ENCODE measurements at regions not wholly inside any gene's neighbourhood (a gene's known extent, or its start where the extent isn't known, plus 50 kb on each side); places are given as distances from the start of the nearest gene placed in this dataset.

DNA sequence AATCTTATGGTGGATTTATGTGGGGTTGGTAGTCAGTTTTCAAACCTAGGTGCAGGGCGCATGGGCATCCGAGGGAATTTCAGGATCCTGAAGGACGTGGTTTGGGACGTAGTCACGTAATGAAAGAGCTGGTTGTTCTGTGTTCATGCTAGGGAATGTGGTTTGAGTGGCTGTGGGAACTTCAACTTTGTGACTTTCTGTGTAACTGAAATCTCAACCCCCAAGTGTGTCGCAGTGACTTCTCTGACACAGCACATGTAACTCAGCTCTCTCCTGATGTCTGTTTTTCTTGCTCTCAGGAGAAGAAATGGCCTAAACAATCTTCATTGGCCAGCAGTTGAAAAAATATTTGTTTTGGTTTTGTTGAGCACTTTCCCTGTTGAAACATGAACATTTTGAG is 199.0 kb downstream of the PTEN start:
- no peak for DNase-seq

DNA sequence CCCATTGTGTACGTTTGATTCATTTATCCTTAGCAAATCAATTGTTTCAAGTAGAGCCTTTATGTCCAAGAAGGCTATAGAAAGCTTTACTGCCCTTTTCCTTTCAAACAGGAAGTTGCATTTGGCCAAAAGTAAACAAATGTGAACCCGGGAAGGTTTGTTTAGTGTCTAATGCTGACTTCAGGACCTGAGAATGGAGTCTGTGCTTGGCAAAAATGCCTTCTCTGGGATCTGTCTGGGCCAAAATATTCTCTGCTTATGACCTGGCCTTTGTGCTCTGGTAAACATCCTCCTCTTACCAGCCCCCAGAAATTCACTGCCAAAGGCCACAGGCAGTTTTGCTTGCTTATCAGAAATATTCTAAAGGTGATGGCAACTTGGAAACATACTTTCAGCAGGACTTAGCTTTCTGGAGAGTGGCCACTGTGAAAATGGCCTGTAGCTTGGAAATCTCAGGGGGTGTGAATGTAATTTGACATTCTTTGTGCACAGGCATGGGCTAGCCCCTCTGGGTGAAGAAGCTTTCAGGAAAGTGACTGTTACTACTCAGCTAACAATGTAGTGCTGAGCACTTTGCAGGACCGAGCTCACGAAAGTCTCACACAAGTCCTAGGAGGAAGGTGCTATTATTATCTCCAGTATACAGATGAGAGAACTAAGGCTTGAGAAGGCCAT is 199.5 kb downstream of the PTEN start:
- no peak for DNase-seq

DNA sequence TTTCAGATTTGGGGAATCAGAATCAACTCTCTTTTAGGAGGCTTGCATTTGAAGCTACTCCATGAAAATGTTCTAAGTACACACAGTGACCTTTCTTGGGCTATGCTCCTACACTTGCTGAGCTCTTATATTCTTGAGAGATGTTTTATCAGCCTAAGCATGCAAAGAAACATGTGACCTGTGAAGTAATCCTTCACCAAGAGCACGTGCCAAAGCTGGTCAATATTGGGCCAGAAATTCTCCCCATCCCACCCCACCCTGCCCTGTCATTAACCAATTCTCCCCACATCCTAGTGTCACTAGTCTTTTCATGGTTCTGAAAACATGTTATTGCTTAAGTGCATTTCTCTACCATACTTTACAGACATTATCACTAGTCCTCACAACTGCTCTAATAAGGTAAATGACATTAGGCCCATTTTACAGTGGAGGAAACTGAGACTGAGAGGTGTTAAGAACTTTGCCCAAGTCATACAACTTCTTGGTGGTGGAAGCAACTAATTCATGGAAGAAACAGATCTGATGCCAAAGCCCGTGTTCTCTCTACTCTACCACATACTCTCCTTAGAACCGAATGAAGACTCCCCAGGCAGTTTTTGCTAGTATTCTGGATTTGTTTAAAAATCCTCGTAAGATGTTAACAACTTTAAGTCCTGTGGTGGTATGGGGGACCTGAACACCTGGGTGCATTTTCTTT is 200.6 kb downstream of the PTEN start:
- DNase-seq, result no peak

GRCh38 chr10:88064608-88065382 is 201.4 kb downstream of the PTEN start:
- peak; percentile 24 for DNase-seq

GRCh38 chr10:88065383-88066049 is 202.1 kb downstream of the PTEN start:
- DNase-seq, result peak; percentile 58

DNA sequence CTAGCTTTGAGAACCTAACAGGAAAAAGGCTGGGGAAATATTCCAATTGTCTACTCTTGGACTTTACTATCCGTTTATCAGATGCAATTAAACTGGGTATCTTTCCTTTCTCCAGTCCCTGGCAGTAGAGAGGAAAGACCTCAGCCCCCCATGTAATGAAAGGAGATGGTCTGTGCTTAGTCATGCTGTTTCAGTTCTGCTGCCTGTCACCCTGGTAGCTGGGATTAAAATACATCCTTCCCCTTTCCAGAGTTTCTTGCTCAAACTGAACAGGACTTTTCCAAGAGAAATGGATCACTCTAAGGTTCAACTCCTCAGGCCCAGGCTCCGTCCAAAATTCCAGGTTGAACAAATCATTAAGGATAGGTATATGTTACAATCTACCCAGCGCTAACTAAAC is 202.9 kb downstream of the PTEN start:
- DNase-seq, result no peak

DNA sequence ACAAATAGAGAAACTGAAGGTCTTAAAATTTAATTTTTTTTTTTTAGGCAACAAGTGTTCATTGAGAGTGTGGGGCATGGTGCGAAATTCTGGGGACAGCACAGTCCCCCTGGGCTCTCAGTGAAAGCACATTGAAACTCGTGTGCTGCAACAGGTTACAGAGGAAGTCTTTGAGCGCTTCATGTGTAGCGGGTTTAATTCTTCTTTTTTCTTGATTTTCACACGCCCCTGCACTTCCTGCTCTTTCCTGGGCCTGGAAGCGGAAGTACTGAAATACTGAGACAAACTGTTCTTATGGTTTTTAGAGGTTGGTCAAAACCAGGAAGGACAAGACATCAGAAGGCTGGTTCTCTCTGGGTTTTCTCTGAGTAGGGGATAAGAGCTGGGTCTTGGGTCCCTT is 203.5 kb downstream of the PTEN start:
- no peak for DNase-seq

DNA sequence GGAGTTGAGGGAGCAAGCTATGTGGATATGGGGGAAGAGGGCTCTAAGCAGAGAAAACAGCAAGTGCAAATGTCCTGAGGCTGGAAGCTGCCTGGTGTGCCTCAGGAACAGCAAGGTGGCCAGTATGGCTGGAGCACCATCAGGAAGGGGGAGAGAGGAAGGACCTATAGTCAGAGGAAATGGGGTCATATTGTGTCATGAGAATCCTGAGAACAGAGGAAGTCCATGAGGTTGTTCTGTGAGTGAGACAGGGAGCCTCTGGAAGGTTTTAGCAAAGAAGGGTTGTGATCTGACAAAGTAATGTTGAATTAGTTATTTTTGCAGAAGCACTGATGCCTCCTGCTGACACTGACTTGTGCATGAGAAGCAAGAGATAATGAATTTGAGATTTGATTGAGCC is 204.3 kb downstream of the PTEN start:
- DNase-seq, result no peak

- DNase-seq, result no peak
These were observed 205.9 kb downstream of the PTEN start for GRCh38 chr10:88069338-88069737.

DNA sequence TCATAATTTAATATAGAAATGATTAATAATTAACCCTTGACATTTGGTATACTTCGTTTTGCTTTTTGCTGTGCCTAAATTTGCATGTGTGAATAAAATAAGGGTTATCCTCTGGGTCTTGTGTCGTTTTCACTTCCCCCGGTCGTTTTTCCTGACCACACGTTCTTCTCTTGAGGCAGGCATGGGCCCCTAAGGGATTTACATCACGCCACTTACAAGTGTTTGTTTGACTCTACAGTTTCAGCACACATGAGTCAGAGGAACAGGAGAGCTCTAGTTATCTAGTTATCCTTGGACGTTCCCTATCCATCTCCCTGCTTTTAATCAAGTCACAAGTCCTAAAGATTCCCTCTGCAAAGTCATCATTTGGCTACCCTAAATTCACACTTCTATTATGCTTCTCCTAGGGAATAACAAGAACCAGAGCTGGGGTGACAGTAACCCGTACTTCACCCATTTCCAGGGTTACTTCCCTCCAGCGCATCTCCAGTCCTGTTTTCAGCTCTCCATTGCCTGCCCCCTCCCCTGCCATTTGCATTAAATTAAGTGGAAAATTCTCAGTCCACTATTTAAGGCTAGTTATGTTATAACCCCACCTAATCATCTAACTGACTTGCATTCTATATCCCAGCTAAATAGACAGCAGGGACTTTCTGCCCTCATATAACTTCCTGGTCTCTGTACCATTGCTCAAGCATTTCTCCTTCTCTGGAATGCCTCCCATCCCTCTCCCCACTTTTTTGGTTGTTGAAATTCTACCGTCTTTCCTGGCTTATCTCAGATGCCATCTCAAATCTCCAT is 206.9 kb downstream of the PTEN start:
- no peak for DNase-seq

DNA sequence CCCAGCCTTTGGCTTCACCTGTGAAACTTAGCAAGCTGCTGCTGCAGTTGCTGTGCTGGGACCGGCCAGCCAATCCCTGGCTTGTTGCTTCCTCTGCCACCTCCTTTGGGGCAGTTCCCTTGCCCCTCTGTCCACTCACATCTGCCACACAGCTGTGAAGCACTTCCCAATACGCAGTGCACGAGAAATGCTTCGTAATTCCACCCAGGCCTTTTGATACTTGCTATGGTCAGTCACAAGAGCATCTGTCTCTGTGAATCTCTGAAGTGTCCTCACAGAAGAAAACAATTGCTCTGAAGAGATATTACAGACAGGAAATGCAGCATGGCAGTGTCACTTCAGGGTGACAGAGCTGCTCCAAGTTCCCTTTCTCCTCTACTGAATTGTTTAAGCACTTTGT is 208.5 kb downstream of the PTEN start:
- DNase-seq, result no peak

- no peak for DNase-seq
These were observed 210.3 kb downstream of the PTEN start for GRCh38 chr10:88073682-88074081.

- DNase-seq, result no peak
These were observed 211.5 kb downstream of the PTEN start for GRCh38 chr10:88074971-88075370.

GRCh38 chr10:88076027-88076880 is 212.8 kb downstream of the PTEN start:
- no peak for DNase-seq

- DNase-seq, result no peak
These were observed 214.6 kb downstream of the PTEN start for GRCh38 chr10:88077977-88078376.

GRCh38 chr10:88080213-88080612 is 216.8 kb downstream of the PTEN start:
- no peak for DNase-seq

DNA sequence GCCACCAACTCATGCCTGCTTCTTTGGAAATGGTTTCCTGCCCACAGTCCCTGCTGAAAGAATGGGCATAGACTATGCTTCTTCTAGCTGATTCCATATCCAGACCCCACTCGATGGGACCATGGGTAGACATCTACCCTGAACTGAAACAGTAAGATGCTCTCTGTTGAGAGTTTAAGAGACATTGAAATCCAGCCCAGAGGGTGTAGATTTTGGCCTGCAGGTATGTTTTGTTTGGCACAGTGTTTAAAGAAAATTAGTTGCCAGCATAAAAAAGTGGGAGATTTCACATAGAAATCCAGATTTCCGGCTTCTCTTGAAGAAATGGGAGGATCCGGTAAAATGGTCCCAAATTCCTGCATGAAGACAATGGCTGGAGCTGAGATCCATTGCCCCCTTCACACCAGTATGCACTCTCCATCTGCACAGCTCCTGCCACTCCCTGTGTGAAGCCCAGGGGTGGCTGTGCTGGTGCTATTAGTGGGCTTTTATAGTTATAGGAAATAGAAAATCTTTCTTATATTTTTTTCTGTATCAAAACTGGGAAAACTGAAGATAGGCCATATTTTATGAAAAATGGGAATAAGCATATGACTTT is 218.1 kb downstream of the PTEN start:
- DNase-seq, result no peak

- DNase-seq, result no peak
These were observed 219.0 kb downstream of the PTEN start for GRCh38 chr10:88082391-88082790.

DNA sequence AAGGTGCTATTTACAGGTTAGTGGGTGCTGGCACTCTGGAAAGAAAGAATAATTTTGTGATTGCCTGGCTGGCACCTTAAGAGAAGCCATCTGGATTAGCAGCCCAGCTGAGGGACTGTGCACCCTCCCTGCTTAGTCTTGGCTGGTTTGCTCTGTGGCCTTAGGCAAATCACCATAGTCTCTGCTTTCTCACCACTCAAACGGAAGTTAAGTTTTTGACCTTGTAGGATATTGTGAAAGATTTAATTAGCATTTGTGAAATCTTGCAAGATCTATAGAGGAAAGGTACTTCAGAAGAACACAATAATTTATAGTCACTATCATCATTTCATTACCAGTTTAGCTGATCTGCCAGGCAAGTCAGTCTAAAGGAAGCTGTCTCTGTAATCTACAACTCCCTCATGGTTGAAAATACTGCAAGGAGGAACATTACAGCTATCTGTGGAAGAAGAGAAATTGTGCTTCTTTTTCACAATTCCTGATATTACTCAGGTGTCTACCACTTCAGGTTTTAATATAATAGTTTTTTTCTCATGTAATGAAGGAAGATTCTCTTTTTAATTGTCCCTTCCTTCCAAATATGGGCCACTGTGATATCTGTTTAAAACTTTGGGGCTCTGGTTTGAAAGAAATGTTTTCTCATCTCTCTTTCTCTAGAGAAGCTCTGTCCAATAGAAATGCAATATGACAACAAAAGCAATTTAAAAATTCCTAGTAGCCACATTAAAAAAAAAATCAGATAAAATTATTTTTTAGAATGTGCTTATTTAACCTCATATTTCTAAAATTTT is 219.6 kb downstream of the PTEN start:
- no peak for DNase-seq

GRCh38 chr10:88083597-88083989 is 220.2 kb downstream of the PTEN start:
- no peak for DNase-seq
